GM19467 (cell line): ENCODE measurements at regions not wholly inside any gene's neighbourhood (a gene's known extent, or its start where the extent isn't known, plus 50 kb on each side); places are given as distances from the start of the nearest gene placed in this dataset.

Source experiments
- ATAC-seq: cut with Tn5 transposase; IDR thresholded peaks from one replicate; pipeline ENCODE4 v1.9.1; 2021; ENCODE audit warnings: mild to moderate bottlenecking, moderate library complexity; ENCODE audit not compliant: unreplicated experiment

DNA sequence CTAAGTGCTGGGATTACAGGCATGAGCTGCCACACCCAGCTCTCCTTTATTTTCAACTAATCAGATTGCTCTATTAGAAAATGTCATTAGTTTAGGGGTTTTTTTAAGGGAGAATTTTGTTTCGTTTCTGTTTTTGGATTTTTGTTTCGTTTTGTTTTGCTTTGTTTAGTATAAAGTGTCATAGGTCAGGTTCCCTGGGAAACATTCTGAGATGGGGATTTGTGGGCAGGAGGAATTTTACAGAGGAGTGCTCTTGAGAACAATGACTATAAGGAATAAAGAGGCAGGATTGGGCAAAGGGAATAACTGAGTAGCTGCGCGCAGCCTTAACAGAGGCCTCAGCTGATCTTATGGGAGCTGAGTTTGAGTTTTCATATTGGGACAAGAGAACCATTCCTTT lies 86.8 kb upstream of the NR2F2 start:
- ATAC-seq: no peak

- no peak for ATAC-seq
Measured at GRCh38 chr15:96245252-96245651, 85.2 kb upstream of the NR2F2 start.

DNA sequence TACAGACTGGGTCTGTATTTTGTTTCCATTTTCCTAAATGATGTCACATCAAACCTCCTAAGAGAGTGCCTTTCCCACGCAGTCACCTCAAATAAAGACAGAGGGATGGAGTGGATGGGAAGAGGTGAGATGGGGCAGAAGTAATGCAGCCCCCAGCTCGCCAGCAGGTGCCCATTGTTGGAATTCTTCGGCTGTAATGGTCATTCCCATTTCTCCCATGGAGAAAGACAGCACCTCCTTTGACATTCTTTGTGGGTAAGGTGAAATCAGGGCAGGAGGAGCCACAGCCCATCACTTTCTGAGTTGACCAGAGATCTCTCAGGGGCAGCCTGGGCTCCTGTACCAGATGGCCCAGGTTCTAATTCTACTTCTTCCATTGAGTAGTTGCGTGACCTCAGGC lies 84.4 kb upstream of the NR2F2 start:
- no peak for ATAC-seq

- no peak for ATAC-seq
Measured at GRCh38 chr15:96247621-96248305, 82.7 kb upstream of the NR2F2 start.

- no peak for ATAC-seq
Measured at GRCh38 chr15:96252148-96252547, 78.4 kb upstream of the NR2F2 start.

- ATAC-seq: no peak
Measured at GRCh38 chr15:96253006-96253747, 77.3 kb upstream of the NR2F2 start.

GRCh38 chr15:96254173-96254572 lies 76.3 kb upstream of the NR2F2 start:
- no peak for ATAC-seq

DNA sequence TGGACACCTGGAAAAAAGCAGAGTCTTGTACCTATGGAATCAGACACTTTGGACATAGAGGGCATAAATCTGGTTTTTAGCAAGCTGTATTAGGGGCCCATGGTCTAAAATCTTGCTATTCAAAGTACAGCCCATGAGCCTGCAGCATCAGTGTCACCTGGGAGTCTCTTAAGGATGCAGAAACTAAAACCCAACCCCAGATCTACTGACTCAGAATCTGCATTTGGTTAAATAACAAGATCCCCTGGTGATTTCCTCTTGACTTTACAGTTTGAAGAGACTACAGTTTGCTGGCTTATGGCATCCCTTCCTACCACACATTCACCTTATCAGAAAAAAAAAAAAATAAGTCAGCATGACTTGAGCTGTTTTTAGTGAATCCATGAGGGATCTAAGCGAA lies 74.9 kb upstream of the NR2F2 start:
- no peak for ATAC-seq

DNA sequence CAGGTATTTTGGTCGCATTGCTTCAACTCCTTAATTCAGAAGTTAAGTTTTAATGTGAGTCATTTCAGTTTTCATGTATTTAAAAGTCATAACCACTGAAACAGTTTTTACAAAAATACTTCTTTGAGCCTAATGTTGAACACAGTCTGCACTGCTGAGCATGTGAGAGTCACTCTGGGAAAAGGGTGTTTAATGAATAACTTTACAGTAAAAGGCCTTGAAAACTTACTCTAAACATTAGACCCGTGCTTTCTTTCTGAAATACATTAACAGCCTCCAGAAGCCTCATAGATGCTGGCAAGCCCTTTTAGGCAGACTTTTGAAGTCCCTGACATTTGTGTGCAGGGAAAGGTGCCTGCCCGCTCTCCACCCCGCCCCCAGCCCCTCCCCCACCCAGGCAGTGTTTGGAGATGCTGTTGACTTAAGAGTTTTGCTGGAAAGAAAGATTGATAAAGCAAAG lies 68.9 kb upstream of the NR2F2 start:
- peak; percentile 85 for ATAC-seq

- ATAC-seq: no peak
Measured at GRCh38 chr15:96262097-96262496, 68.4 kb upstream of the NR2F2 start.

DNA sequence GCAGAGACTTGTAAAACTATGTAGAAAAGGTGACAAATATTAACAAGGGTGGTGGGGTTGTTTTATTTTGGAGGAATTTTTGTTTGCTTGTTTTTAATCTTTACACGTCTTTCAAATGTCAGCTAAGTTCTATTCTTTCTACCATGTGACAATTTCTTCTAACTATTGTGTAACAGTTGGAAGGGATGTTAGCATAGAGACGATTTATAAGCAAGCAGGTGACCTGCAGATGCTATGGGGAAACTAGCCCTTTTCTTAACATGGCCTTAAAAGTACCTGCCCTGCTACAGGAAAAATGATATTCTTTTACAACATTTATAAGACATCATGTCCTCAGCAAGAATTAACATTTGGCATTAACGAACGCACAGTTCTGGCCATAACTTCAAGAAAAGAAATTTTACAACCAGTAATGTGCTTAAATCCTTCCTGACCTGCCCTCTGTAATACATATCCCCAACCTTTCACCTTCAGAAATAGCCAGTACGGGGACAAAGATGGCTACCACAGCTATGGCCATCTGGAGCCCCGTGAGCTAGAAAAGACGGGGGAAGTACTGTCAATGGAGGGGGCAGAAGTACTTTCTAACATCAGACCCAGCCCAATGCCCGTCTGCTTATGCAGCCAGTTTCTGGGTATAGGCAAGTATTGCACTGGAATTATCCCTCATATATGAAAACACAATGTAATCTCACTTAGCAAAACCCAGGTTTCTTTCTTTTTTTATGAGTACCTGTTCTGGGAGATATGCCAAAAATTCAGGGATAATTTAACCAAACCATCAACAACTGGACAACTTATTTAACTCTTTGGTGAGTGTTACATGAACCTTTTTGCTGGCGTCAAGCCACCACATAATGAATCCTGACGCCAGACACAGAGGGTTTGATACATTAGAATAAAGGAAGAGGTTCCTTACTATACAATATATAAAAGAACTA lies 67.7 kb upstream of the NR2F2 start:
- no peak for ATAC-seq

- no peak for ATAC-seq
Measured at GRCh38 chr15:96264351-96264798, 66.1 kb upstream of the NR2F2 start.

- no peak for ATAC-seq
Measured at GRCh38 chr15:96264801-96265515, 65.5 kb upstream of the NR2F2 start.

DNA sequence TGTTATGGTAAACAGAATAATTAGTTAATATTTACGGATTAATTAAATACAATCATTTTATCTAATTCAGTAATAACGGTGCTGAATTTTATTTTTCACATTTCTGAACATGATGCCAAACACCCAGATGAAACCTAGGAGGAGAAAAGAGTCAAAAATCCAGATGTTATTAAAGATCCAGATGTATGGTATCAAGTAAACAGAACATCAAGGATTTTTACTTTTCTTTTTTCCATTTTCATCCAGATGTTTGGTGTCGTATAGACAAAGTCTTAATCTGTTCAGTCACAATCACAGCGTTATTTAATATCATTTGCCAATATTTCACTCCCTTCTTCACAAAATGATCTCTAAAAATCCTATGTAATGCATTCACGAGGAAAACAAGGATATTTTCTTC lies 64.0 kb upstream of the NR2F2 start:
- no peak for ATAC-seq

- ATAC-seq: no peak
Measured at GRCh38 chr15:96267463-96267862, 63.0 kb upstream of the NR2F2 start.

- ATAC-seq: no peak
Measured at GRCh38 chr15:96268442-96269204, 61.9 kb upstream of the NR2F2 start.

- ATAC-seq: no peak
Measured at GRCh38 chr15:96270581-96271172, 59.8 kb upstream of the NR2F2 start.

- no peak for ATAC-seq
Measured at GRCh38 chr15:96272427-96272826, 58.1 kb upstream of the NR2F2 start.

DNA sequence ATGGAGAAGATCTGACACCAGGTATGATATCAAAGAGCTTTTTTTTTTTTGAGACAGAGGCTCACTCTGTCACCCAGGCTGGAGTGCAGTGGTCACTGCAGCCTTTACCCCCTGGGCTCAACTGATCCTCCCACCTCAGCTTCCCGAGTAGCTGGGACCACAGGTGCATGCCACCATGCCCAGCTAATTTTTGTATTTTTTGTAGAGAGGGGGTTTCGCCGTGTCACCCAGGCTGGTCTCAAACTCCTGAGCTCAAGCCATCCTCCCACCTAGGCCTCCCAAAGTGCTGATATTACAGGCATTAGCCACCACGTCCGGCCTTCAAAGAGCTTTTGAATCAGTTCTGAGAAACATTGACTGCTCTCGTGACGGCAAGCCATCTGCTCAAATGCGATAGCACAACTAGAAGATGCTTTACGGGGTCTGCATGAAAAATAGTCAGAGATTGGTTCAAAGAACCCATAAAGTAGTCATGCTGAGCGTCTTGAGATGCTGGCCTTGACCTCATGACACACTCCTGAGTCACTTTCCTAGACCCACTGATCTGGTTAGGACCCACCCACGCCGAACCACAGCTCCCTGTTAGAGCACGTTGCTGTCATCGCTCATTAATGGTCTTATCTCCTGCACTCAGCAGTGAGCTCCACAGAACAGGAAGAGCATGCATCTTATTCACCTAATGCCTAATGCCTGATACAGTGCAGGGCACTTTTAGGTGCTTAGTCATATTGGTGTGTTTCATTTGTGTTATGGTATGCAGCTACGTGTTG lies 57.0 kb upstream of the NR2F2 start:
- ATAC-seq: no peak
